Thoracic aorta (tissue), 2 donors: ENCODE measurements at regions not wholly inside any gene's neighbourhood (a gene's known extent, or its start where the extent isn't known, plus 50 kb on each side); places are given as distances from the start of the nearest gene placed in this dataset.

Experiments used
- ATAC-seq: fragments of 150-250 bp; one replicate; pipeline ENCODE4 v1.8.0; 2017; ENCODE audit warnings: low read depth; ENCODE audit not compliant: insufficient number of reproducible peaks, low FRiP score
- DNase-seq: peaks from one replicate; pipeline ENCODE4 v3.0.0-alpha.2; 2020; ENCODE audit warnings: low spot score
- H3K27ac ChIP-seq, 2 donors: fragments of 200-600 bp; sonication (generic); 1 replicate in 1 of 2; 2 replicates in 1 of 2; pipeline ENCODE4 v1.5.1; 2016; ENCODE audit warnings: mild to moderate bottlenecking in 2 of 2, moderate library complexity in 2 of 2
- H3K27me3 ChIP-seq: fragments of 200-600 bp; sonication (generic); replicated peaks from 2 replicates; pipeline ENCODE4 v1.6.0; 2016; ENCODE audit warnings: mild to moderate bottlenecking; ENCODE audit not compliant: insufficient read depth
- H3K36me3 ChIP-seq: fragments of 200-600 bp; sonication (generic); one replicate; pipeline ENCODE4 v1.5.1; 2016
- H3K4me1 ChIP-seq, 2 donors: fragments of 200-600 bp; sonication (generic); 1 replicate in 1 of 2; 2 replicates in 1 of 2; pipeline versions ENCODE4 v1.5.1 to v1.6.0; 2016; ENCODE audit warnings: low read depth in 2 of 2, mild to moderate bottlenecking in 1 of 2; ENCODE audit not compliant: control insufficient read depth in 1 of 2
- H3K4me3 ChIP-seq: fragments of 200-600 bp; sonication (generic); 2 replicates; pipeline ENCODE4 v1.5.1; 2016; ENCODE audit warnings: mild to moderate bottlenecking
- H3K9me3 ChIP-seq: fragments of 200-600 bp; sonication (generic); 2 replicates; pipeline ENCODE4 v1.5.1; 2016
- CTCF ChIP-seq: fragments of 200-600 bp; sonication (generic); IDR thresholded peaks from one replicate; pipeline ENCODE4 v1.5.1; 2019; ENCODE audit warnings: antibody characterized with exemption

DNA sequence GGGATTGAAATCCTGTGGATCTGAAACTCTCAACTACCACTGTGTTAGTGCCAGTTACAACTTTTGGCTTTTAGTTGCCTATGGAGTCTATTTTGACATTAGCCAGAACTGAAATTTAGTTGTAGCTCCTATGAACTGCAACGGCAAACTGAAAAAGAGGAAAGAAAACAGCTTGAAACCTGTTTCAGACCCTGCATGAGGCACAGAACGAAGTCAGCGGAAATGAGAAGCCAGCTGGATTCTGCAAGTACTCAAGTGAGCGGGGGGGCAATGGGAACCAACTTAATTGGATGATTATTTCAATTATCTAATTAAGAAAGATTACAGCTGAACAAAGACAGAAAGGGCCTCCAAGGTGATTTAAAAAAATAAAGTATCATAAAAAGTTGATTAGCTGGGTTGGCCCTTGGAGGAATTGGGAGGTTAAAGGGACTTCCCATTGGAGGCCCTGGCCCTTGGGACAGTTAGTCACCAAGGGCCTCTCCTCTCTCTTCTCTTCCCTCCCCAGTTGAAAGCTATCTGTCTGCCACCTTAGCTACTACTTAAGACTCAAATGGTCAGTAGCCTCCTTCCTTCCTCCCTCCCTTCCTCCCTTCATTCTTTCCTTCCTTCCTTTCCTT, 352.1 kb downstream of the SHQ1 start:
- DNase-seq (no peak), ATAC-seq (no peak)
- no peaks in the 10 kb centered on the region for H3K27me3 ChIP-seq
- no peaks in the 10 kb centered on the region for H3K36me3 ChIP-seq
- H3K27ac ChIP-seq = no peak overlapping the region
- no peak overlapping the region for H3K4me3 ChIP-seq
- H3K4me1 ChIP-seq = no peaks in the 10 kb centered on the region
- TF ChIP-seq CTCF = no peak
- H3K9me3 ChIP-seq = peaks cover 3% of the 10 kb centered on the region

GRCh38 chr3:72494626-72495025, 353.6 kb downstream of the SHQ1 start:
- no peaks in the 10 kb centered on the region for H3K27me3 ChIP-seq
- H3K4me1 ChIP-seq = no peaks in the 10 kb centered on the region
- no peak for TF ChIP-seq CTCF
- H3K4me3 ChIP-seq = no peak overlapping the region
- H3K36me3 ChIP-seq = no peaks in the 10 kb centered on the region
- no peak overlapping the region for H3K27ac ChIP-seq
- no peak for DNase-seq
- peaks cover 3% of the 10 kb centered on the region for H3K9me3 ChIP-seq
- no peak for ATAC-seq

DNA sequence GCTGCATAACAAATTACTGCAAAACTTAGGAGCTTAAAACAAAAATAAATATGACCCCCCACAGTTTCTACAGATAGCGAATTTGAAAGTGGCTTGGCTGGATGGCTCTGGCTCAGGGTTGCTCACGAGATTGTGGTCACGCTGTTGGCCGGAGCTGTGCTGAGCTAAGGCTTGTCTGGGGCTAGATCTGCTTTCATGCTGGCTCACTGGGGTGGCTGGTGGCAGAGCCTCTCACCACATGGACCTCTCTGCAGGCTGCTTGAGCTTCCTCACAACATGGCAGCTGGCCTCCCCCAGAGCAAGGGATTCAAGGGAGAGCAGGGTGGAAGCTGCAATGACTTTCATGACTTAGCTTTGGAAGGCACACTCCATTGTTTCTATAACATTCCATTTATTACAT, 354.1 kb downstream of the SHQ1 start:
- no peak for TF ChIP-seq CTCF
- no peak overlapping the region for H3K27ac ChIP-seq
- no peaks in the 10 kb centered on the region for H3K36me3 ChIP-seq
- ATAC-seq = no peak
- H3K27me3 ChIP-seq = no peaks in the 10 kb centered on the region
- H3K9me3 ChIP-seq = peaks cover 3% of the 10 kb centered on the region
- no peaks in the 10 kb centered on the region for H3K4me1 ChIP-seq
- H3K4me3 ChIP-seq = no peak overlapping the region
- no peak for DNase-seq

DNA sequence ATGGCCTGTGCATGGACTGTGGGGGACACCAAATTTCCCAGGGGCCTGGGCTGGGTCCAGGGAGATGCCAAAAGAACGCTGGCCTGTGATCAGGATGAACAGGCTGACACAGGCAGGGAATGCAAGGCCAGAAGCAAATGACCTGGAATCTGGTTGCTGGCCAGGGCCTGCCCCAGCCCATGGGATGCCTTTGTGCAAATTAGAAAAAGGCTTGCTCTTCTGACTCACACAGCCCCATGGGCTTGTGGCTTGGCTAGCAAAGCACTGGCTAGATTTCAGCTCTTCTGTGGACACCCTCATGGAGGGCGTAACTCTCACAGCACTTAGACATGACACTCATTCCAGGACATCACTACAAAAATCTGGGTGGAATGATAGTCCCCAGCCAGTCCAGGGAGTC, 356.0 kb downstream of the SHQ1 start:
- ATAC-seq = no peak
- Histone ChIP-seq H3K4me3 (no peak overlapping the region), H3K27ac (no peak overlapping the region), H3K27me3 (no peaks in the 10 kb centered on the region), H3K4me1 (peaks cover 5 to 7% of the 10 kb centered on the region in 2 donors), H3K9me3 (peaks cover 3% of the 10 kb centered on the region), H3K36me3 (no peaks in the 10 kb centered on the region)
- no peak for DNase-seq
- TF ChIP-seq CTCF = no peak

GRCh38 chr3:72490688-72491435, 357.4 kb downstream of the SHQ1 start:
- ATAC-seq = no peak
- no peak overlapping the region for H3K27ac ChIP-seq

More at GRCh38 chr3:72490688-72491435, 357.4 kb downstream of the SHQ1 start:
- TF ChIP-seq CTCF = no peak
- no peak for DNase-seq
- Histone ChIP-seq H3K4me1 (peaks cover 11 to 21% of the 10 kb centered on the region in 2 donors), H3K4me3 (no peak overlapping the region), H3K9me3 (peaks cover 3% of the 10 kb centered on the region), H3K27me3 (no peaks in the 10 kb centered on the region), H3K36me3 (no peaks in the 10 kb centered on the region)
